ENCODE measurements at regions not wholly inside any gene's neighbourhood (a gene's known extent, or its start where the extent isn't known, plus 50 kb on each side); places are given as distances from the start of the nearest gene placed in this dataset.

GRCh38 chr3:65018801-65019200, 331.0 kb upstream of the ADAMTS9 start:
- H3K4me2 ChIP-seq (ENCODE audit: low read length) = no peak overlapping the region
- ChIA-PET CTCF (no interaction called here), RAD21 (ENCODE audit: low non-redundant PET in 1 of 2, low total read pairs in 2 of 2, uncharacterized antibody in 2 of 2, unreplicated experiment in 2 of 2) (no interaction called here), POLR2A (no interaction called here)
- H3K36me3 ChIP-seq (ENCODE audit: control insufficient read depth in 1 of 2, insufficient read depth in 2 of 2, low read length in 2 of 2) = no peaks in the 10 kb centered on the region
- no peaks in the 10 kb centered on the region for H3K9me3 ChIP-seq (ENCODE audit: control insufficient read depth in 1 of 2, insufficient read depth in 1 of 2, low read depth in 1 of 2, low read length in 2 of 2)
- intact Hi-C loops (cut with micrococcal nuclease) = no loop called here
- no peaks in the 10 kb centered on the region for H3K9me2 ChIP-seq (ENCODE audit: insufficient read depth)
- H3K9ac ChIP-seq (ENCODE audit: low read length) = no peak overlapping the region
- no peak overlapping the region for H3K27ac ChIP-seq (ENCODE audit: low read depth, low read length)
- DNase-seq (ENCODE audit: low read depth, low spot score) = no peak
- no TSS peak for BruUV-seq (replicated peaks)
- no peak for TF ChIP-seq JUND (IDR thresholded peaks at IDR 0.05)
- no peak for TF ChIP-seq EGR1 (IDR thresholded peaks at IDR 0.05; ENCODE audit: low read depth)
- TF ChIP-seq CEBPB (IDR thresholded peaks at IDR 0.05; ENCODE audit: low read depth) = no peak
- TF ChIP-seq ZBTB33 (IDR thresholded peaks at IDR 0.05; ENCODE audit: extremely low read depth, insufficient replicate concordance, low read length) = no peak
- TF ChIP-seq ELF1 (IDR thresholded peaks at IDR 0.05; ENCODE audit: borderline replicate concordance, low read depth) = no peak
- TF ChIP-seq POLR2A (IDR thresholded peaks at IDR 0.05; ENCODE audit: borderline replicate concordance, extremely low read depth, insufficient read depth, insufficient read length) = no peak
- TF ChIP-seq MAX (IDR thresholded peaks at IDR 0.05) = no peak
- H4K20me1 ChIP-seq (ENCODE audit: insufficient read depth) = no peaks in the 10 kb centered on the region
- no peaks in the 10 kb centered on the region for H3K79me2 ChIP-seq (ENCODE audit: insufficient read depth, low read length)
- no peaks in the 10 kb centered on the region for H3K4me1 ChIP-seq (ENCODE audit: control insufficient read depth in 1 of 2, insufficient read depth in 2 of 2, low read length in 2 of 2)
- peaks cover 26% of the 10 kb centered on the region for H3K27me3 ChIP-seq (ENCODE audit: insufficient read depth, low read length)
- no peak overlapping the region for H2AFZ ChIP-seq (ENCODE audit: low read depth, low read length, poor library complexity, severe bottlenecking)
- no peak overlapping the region for H3K4me3 ChIP-seq (replicated peaks in 1 of 2; ENCODE audit: low read depth in 1 of 2, low read length in 2 of 2)
- ATAC-seq = no peak

- no peaks in the 10 kb centered on the region for H3K9me2 ChIP-seq (ENCODE audit: insufficient read depth)
- H3K9me3 ChIP-seq (ENCODE audit: control insufficient read depth in 1 of 2, insufficient read depth in 1 of 2, low read depth in 1 of 2, low read length in 2 of 2) = no peaks in the 10 kb centered on the region
- H3K4me1 ChIP-seq (ENCODE audit: control insufficient read depth in 1 of 2, insufficient read depth in 2 of 2, low read length in 2 of 2) = no peaks in the 10 kb centered on the region
- DNase-seq (ENCODE audit: low read depth, low spot score) (no peak), ATAC-seq (no peak)
- no peak overlapping the region for H3K9ac ChIP-seq (ENCODE audit: low read length)
- no peaks in the 10 kb centered on the region for H4K20me1 ChIP-seq (ENCODE audit: insufficient read depth)
- no peak overlapping the region for H3K4me3 ChIP-seq (replicated peaks in 1 of 2; ENCODE audit: low read depth in 1 of 2, low read length in 2 of 2)
- no peak overlapping the region for H3K27ac ChIP-seq (ENCODE audit: low read depth, low read length)
- ChIA-PET RAD21 (ENCODE audit: low non-redundant PET in 1 of 2, low total read pairs in 2 of 2, uncharacterized antibody in 2 of 2, unreplicated experiment in 2 of 2) (no interaction called here), POLR2A (no interaction called here), CTCF (no interaction called here)
- H3K4me2 ChIP-seq (ENCODE audit: low read length) = no peak overlapping the region
- no peaks in the 10 kb centered on the region for H3K36me3 ChIP-seq (ENCODE audit: control insufficient read depth in 1 of 2, insufficient read depth in 2 of 2, low read length in 2 of 2)
- BruUV-seq (replicated peaks) = no TSS peak
- H2AFZ ChIP-seq (ENCODE audit: low read depth, low read length, poor library complexity, severe bottlenecking) = no peak overlapping the region
- H3K27me3 ChIP-seq (ENCODE audit: insufficient read depth, low read length) = peaks cover 26% of the 10 kb centered on the region
- no peaks in the 10 kb centered on the region for H3K79me2 ChIP-seq (ENCODE audit: insufficient read depth, low read length)
- intact Hi-C loops (cut with micrococcal nuclease) = no loop called here
- TF ChIP-seq TCF7L2 (IDR thresholded peaks at IDR 0.05; ENCODE audit: borderline replicate concordance, extremely low read depth, insufficient read depth, insufficient read length) (no peak), RAD21 (IDR thresholded peaks at IDR 0.05; ENCODE audit: low read depth) (no peak), FOSL1 (IDR thresholded peaks at IDR 0.05; ENCODE audit: low read depth) (no peak), EZH2phosphoT487 (IDR thresholded peaks at IDR 0.05; ENCODE audit: borderline replicate concordance) (no peak), SP1 (IDR thresholded peaks at IDR 0.05; ENCODE audit: low read depth) (no peak), CTCF (IDR thresholded peaks at IDR 0.05 in 2 of 3, conservative IDR thresholded peaks at IDR 0.05 in 1 of 3; ENCODE audit: borderline replicate concordance in 1 of 3, insufficient read depth in 1 of 3, low read depth in 2 of 3, low read length in 2 of 3) (no peak), JUND (IDR thresholded peaks at IDR 0.05) (no peak), ZBTB33 (IDR thresholded peaks at IDR 0.05; ENCODE audit: extremely low read depth, insufficient replicate concordance, low read length) (no peak), POLR2A (IDR thresholded peaks at IDR 0.05; ENCODE audit: borderline replicate concordance, extremely low read depth, insufficient read depth, insufficient read length) (no peak)
Observed at GRCh38 chr3:65017359-65017758, 329.6 kb upstream of the ADAMTS9 start.
